ENCODE measurements at regions not wholly inside any gene's neighbourhood (a gene's known extent, or its start where the extent isn't known, plus 50 kb on each side); places are given as distances from the start of the nearest gene placed in this dataset.

DNA sequence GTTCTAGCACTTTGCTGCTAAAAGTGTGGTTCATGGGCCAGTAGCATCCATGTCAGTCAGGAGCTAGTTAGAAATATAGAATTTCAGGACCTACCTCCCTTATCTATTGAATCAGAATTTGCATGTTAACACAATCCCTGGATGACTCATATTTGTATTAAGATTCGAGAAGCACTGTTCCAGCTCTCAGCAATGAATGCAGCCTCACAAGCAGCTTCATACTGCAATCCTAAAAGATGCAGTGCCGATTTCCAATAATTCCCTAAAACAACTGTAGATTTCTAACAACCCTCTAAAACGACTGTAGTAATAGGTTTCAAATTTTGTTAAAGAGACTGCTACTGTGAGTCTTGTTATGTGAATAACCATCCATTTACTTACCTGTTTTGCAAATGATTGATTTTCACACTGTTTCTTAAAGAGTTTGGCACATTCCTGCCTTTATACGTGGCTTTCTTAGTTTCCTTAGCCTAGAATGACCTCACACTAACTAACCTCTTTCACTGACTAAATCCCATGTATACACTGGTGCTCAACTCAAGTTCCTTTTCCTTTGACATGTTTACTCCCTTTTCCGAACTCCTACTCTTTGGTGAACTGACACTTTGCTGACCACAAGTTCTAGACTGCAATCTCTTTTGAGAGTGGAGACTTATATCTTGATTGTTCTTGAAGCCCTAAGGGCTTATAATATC is 511.8 kb downstream of the METTL15 start:
- DNase-seq (ENCODE audit: low spot score): no peak

DNA sequence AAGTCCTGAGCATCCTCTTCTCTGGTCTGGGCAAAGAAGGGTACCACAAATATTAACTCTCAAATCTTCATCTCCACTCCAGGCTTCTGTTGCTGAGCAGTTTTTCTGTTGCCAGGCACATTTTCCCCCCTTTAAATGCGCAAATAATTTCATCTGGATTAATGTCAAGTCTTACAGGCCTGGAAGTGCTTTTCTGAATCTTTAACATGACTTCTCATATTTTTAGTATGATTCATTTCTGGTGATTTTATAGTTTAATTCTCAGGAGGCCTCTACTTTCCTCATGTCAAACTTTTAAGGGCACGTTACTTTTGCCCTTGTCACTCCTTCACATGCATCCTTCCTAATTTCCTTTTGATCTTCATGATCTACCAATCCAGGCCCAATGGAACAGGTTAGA is 510.2 kb downstream of the METTL15 start:
- no peak for DNase-seq (ENCODE audit: low spot score)

DNA sequence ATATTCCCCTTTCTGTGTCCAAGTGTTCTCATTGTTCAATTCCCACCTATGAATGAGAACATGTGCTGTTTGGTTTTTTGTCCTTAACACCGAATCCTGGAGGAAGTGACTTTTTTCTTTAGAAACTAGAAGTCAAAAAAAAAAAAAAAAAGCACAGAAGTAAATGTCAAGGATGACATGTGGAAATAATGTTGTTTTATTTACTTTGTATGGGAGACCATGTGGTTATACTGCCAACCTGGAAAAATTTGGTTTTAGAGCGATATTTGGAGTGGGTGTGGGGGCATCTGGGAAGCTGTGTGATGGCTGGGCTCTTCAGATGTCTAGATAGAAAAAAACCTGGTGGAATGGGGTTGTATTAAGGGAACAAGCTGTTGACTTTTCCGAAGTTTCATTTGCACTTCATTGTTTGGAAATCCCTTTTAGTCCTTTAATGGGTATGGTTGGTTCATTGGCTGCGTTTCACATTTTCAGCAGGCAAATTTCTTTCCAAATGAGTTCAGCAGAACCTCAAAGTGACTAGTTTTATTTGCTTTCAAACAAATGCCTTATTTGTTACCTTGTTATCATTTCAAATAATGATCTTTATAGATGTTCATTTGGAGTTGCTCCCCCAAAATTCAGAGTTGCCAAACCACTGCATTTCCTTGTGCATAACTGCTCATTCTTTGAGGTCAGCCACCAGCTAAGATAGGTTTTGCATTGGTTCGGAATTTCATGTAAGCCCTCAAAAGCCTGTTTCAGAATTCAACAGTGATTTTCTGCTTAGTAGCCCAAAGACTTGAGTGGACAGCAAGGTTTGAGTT is 508.2 kb downstream of the METTL15 start:
- DNase-seq (ENCODE audit: low spot score): no peak

DNA sequence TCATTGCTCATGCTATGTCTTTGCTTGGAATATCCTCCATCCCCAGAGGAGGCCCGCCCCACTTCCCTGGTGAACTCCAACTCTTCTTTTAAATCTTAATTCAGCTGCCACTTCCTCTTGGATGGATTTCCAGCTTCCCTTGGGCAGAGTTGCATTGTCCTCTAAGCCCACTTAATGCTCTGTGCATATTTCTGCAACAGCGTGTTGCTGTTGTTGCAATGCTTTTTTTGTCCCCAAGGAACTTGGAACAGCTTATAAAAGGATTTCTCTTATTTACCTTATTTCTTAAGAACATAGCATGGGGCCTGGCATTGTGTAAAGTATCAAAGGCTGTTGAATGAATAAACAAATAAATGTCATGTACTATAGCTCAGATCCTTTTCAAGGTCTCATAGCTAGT is 507.4 kb downstream of the METTL15 start:
- no peak for DNase-seq (ENCODE audit: low spot score)

DNA sequence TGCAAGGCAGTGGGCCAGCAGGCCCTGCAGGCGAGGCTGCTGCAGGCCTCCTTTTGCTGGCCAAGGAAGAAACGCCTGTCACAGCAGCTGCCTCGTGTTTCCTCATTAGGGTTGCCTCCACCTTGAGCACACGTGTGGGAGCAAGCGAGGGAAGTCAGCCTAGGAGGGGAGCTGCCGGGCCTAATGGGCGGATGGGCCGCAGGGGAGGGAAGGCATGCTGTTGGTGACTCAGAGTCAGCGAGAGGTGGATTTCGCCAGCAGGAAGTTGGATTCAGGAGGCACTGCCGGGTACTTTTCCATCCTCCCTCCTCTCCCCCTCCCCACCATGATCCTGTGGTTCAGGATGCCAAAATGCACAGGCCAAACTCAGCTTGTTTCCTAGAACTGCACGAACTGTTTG is 498.7 kb downstream of the METTL15 start:
- no peak for DNase-seq (ENCODE audit: low spot score)

DNA sequence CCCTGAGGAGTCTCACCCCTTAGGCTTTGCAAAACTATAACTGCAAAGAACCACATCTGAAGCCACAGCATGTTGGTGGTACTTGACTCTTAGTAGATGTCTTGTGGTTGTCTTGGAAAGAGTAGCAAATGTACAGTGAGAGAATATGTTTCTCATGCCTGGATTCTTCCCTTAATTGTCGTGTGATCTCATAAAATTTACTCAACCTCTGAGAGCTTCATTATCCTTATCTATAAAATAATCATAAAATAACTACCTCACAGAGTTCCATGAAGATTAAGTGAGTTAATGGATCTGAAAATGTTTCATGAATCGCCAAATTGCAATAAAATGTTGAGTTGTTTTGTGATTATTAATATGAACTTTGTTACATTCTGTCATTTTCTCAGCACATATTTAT is 491.5 kb downstream of the METTL15 start:
- DNase-seq (ENCODE audit: low spot score): no peak

DNA sequence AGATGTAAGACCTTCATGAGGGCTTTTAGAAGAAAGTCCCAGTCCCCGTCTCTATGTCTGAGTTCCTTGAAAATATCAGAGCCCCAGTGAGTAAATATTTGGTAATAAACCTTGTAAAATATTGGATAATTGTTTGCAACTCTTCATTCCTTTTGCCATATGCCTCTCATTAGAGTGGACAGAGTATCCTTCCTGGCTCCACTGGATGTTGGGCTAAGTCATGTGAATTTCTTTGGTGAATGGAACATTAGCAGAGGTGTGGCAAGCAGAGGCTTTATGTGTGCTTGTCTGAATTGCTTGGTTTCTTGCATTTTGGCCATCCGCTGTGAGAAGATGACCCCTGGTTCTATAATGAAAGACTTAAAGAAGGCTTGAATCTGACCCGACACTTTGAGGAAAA is 490.3 kb downstream of the METTL15 start:
- DNase-seq (ENCODE audit: low spot score): no peak

DNA sequence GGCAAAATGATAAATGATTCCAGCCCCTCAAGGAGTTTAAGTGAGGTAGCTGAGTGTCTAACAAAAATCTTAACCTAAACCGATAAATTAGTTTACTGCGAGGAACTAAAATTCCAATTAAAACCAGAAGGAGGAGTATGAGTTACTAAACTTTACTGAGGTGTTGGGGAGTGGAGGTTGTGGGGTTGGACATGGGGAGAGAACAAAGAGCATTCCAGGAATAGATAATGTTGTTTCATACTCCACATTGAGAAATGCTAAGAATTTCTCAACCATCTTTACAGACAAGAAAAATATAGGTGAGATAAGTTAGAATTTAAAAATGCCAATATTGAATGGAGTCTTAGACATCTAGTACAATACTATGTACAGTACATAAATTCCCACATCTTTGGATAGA is 488.6 kb downstream of the METTL15 start:
- DNase-seq (ENCODE audit: low spot score): no peak

DNA sequence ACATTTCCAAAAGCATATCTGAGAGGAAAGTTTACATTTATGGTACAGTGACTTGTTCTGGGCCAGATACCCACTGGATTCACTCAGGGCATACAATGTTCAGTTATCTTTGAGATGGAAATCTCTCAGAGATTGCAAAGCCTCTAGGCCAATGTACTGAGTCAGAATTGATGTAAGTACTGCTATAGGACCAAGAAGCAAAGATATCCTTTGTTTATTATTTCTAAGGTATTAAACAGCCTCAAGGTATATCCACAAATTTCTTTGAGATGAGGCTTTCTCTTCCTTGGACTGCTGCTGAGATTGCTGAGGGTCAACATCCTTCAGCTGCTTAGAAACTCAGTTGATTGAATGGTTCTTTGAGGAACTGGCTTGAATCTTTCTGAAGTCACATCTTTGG is 484.0 kb downstream of the METTL15 start:
- no peak for DNase-seq (ENCODE audit: low spot score)

DNA sequence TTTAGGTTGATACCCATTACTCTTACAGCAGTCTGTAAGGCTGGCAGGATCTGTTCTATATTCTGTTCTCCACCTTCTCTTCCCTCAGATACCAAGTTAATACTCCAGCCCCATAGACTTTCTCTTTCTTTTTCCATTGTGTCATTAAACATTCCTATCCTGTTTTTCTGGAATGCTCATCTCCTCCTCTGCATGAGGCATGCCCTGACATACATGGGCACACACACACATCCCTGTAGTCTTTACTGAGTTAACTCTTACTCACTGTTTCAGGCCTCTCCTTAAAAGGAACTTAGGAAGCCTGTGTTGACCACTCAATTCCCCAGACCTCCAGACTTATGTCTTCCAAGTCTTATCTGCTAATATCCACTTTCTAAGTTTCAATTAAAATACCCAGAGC is 476.8 kb downstream of the METTL15 start:
- no peak for DNase-seq (ENCODE audit: low spot score)

DNA sequence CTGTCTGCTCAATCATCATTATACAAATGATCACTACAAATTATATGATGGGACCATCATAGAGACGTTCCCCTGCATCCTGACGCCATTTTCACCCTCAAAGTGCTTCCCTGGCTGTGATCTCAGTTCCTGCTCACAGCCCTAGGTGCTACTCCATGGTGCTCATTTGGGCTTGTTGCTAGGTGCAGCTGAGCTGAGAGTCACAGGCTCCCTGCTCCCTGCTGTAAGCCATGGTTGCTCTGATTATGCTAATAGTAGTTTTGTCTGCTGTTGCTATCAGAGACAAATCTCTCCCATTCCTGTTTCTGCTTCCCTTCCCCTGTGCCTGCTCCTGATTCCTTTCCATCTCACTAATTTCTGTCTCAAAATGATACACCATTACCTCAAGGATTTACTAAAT is 474.3 kb downstream of the METTL15 start:
- DNase-seq (ENCODE audit: low spot score): no peak

DNA sequence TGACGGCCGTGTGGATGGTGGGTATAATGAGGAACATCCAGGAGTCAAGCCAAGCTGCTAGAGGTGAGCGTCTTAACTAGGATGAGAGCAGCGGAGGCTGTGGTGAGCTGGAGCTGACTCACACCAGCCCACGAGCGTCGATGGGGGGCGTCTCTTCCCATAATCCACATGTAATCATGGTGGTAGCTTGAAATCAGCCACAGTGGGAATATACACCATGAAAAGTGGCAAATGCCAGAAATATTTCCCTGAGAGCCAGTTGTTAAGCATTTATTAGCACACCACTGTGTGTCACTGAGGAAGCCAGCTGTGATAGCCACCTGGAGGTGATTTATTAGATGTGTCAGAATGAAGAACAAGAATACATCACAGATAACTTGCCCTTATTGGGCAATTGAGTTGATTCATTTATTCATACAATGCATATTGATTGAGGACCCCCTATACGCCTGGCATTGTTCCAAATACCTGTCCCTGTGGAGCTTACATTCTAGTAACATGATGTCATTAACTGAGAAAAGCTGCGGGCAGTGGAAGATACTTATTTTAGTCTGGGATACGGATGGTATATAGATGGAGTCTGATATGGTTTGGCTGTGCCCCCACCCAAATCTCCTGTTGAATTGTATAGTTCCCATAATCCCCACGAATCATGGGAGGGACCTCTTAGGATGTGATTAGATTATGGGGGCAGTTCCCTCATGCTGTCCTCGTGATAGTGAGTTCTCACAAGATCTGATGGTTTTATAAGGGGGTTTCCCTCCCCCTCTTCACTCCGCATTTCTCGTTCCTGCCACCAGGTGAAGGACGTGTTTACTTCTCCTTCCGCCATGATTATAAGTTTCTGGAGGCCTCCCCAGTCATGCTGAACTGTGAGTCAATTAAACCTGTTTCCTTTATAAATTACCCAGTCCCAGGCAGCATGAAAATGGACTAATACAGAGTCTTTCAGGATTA is 473.4 kb downstream of the METTL15 start:
- DNase-seq (ENCODE audit: low spot score): no peak

DNA sequence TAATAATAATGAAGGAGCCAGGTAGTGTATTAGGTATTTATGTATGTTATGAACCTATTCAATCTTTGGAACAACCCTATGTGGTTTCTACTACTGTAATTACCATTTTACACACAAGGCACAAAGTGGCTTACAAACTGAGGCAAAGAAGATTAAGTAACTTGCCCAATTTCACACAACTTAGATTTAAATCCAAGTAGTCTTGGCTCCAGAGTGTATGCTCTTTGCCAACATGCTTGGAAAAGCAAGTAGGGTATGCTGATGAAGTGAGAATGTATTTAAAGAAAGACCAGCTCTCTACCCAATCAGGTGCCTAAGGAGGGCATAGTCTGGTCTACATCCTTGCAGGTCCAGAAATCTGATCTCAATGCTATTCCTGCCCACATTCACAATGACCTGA is 463.2 kb downstream of the METTL15 start:
- DNase-seq (ENCODE audit: low spot score): no peak

DNA sequence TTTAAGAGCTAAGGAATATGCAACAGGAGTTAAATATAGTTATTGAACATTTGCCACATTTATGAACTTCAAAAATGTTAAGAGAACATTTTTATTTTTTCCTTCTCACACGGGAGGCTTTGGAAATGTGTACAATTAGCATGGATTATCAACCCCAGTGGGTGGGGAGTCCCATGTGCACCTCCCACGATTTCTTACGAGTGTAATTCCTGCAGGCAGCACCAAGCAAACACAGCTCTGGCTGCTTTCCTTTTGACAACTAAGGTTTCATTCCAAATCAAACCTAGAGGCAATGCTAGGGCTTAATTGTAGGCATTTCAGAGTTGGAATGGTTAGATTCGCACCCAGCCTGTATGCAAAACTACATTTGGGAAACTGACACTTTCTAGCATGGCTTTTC is 460.9 kb downstream of the METTL15 start:
- DNase-seq (ENCODE audit: low spot score): no peak

DNA sequence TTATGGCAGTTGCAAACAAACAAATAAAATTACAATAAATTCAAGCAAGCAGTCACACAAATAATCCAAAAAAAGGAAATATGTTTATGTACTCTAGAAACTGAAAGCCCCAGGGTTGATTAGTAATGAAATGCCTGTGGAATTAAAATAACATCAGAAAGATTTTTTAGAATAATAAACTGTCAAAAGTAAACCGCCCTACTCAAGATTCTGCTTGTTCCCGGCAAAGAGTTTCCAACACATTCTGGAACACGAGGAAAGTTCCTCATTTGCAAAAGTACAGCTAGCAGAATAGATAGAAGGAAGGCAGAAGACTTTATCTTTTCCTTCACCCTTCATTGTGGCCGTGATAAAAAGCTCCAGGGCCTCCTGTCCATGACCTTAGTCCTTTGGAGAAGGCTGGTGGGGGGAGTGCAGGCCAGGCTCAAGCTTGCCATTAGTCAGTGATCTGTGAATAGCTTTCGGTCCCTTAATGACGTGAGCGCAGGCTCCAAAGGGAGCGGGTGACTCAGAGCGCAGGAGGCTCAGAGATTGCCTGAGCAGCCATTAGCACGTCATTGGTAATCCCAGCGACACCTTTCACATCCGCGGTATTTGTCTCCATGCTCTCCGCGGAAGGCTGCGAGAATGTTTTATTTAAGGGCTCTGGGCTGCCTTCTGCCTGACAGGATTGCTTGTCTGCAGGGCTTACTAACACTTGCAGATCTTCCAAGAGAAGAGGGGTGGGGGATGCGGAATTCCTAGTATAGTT is 458.3 kb downstream of the METTL15 start:
- peak; percentile 76 for DNase-seq (ENCODE audit: low spot score)

DNA sequence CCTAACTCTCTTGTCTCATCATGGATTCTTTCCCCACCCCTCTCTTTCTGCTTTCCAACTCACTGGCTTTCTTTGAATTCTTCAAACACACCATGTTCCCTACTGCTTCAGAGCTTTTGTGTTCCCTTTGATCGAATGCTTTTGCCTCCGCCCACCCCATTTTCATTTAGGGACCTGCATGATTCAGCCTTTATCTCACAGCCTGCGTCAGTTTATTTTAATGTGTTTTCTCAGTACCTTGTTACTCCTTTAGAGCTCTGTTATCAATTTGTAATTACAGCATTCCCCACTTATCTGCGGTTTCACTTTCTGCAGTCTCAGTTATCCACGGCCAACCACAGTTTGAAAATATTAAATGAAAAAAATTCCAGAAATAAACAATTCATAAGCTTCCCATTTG is 451.3 kb downstream of the METTL15 start:
- no peak for DNase-seq (ENCODE audit: low spot score)

DNA sequence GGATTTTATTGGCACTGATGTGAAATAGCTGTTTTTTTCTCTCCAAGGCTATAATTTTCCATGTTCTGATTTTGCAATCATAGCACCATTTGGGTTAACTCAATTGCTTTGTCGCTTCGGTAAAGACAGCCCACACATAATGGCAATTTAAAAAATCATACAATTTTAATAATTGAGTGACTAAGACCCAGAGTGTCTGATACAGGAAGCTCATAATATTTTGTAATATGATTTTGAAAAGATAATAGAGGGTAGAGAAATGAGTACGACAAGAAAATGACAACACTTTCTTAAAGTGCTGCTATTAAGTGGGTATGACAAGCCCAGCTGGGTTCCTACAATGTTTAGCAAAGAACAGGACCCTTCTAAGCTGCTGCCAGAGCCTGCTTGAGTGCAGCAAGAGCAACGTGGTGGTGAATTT is 439.1 kb downstream of the METTL15 start:
- no peak for DNase-seq (ENCODE audit: low spot score)

DNA sequence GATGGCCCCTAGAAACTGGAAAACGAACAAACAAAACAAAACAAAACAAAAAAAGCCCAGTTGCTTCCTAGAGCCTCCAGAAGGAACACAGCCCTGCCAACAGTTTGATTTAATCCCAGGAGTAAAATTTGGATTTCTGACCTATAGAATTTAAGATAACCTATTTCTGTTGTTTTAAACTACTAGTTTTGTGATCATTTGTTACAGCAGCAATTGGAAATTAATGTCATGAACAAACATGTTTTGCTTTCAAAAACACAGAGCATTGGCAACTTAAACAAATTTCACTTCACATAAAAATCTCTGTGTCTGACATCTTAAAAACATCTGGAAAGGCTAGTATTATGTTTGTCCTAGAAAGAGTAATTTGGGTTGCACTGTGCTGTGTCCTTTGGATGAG is 437.3 kb downstream of the METTL15 start:
- no peak for DNase-seq (ENCODE audit: low spot score)

DNA sequence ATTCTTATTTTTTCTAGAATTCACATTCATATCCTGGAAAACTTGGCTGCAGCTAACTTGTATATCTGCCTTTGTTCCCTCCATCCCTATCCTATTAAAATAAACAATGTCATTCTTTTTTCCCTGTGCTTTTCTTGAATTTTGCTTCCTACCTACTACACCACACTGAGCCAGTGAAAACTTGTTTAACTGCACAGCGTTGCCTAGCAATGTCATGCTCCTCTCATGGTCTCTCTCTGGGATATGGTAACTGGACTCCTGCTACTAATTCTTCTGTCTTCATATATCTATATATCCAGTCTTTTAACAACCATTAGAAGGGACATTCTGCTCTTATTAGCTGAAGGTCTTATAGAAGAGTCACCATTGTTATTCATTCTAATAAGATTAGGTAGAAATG is 434.4 kb downstream of the METTL15 start:
- DNase-seq (ENCODE audit: low spot score): no peak

DNA sequence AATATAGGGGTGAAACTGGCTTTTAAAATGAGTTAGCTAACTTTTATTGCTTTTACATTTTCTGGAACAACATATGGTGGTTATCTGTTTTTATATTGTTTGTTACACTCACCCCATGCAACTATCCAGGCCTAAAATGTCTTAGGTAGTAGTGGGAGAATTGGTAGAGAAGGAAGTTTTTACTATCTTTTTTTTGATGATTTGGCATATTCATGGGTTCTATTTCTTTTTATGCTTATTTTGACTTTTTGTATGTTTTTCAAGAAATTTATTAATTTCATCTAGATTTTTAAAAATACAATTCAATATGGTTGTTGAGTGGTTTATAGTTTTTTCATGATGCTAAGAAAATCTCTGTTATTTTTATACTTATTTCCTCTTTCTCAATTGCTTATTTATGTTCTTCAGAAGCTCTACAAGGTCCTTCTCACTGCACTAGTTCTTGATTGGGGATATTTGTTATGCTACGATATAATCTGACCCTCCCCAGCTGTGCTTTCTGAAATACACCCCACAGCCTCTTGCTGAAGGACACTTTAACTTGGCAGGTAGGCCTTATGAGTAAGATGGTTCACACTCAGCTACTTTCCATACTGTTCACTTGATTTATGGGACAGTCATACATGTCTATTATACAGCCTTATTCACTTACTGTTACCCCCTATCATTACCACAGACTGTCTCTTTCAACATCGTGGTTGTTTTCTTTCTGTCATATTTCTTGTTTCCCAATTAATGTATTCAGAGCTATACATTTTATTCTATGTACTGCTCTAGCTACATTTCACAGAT is 431.2 kb downstream of the METTL15 start:
- no peak for DNase-seq (ENCODE audit: low spot score)

DNA sequence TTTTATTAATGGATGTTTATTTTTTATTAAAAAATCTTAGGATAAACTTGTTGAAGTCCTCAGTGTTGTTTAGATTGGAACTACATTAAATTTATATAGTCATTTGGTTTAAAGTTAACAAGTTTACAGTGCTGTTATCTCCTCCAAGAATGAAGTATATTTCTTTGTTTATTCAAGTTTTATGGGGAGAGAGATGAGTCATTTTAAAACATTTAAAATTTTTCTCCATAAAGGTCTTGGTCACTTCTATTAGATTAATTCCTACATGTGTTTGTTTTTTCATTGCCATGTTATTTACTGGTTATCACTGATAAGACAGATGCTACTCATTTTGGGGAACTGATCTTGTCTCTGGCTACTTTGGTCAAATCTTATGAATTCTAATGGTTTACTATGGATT is 429.6 kb downstream of the METTL15 start:
- DNase-seq (ENCODE audit: low spot score): no peak
